HEK293 (cell line): ENCODE measurements at regions not wholly inside any gene's neighbourhood (a gene's known extent, or its start where the extent isn't known, plus 50 kb on each side); places are given as distances from the start of the nearest gene placed in this dataset.

ENCODE experiments used
- CTCF ChIA-PET: fragments of 350-600 bp; formaldehyde crosslinking; extraction: SDS; loops from one replicate; lab custom pipeline; 2021; ENCODE audit warnings: antibody characterized with exemption; lab: Yijun Ruan, JAX
- POLR2A ChIA-PET: fragments of 300-600 bp; formaldehyde crosslinking; extraction: SDS; loops from one replicate; lab custom pipeline; 2020; ENCODE audit warnings: antibody characterized with exemption, inconsistent platforms; lab: Yijun Ruan, JAX
- H3K27ac ChIP-seq: fragments of 200-500 bp; sonication (Bioruptor generic); 2 replicates; pipeline ENCODE4 v1.5.1; 2014; ENCODE audit warnings: low read depth, low read length, control low read depth, inconsistent platforms; ENCODE audit errors: extremely low read depth
- H3K36me3 ChIP-seq, 2 experiments: fragments of 200-500 bp in 1 of 2; sonication (Bioruptor generic) in 1 of 2; 1 replicate in 1 of 2; 2 replicates in 1 of 2; pipeline ENCODE4 v1.5.1; 2014 to 2017; ENCODE audit warnings: inconsistent platforms in 2 of 2, low read length in 2 of 2; ENCODE audit not compliant: control insufficient read depth in 2 of 2, insufficient read depth in 1 of 2
- H3K4me1 ChIP-seq: fragments of 200-500 bp; sonication (Bioruptor generic); 2 replicates; pipeline ENCODE4 v1.5.1; 2014; ENCODE audit warnings: mild to moderate bottlenecking, low read length, inconsistent platforms; ENCODE audit not compliant: control insufficient read depth, insufficient read depth
- H3K4me3 ChIP-seq: 2 replicates; pipeline ENCODE4 v1.5.1; 2011; ENCODE audit warnings: low read depth, mild to moderate bottlenecking, control low read depth, low read length, moderate library complexity
- H3K9me3 ChIP-seq: fragments of 200-500 bp; sonication (Bioruptor generic); 2 replicates; pipeline ENCODE4 v1.5.1; 2014; ENCODE audit warnings: low read depth, low read length, inconsistent platforms; ENCODE audit not compliant: control insufficient read depth, insufficient read depth
- HIC1 ChIP-seq: fragments of 450-650 bp; formaldehyde crosslinking; IDR thresholded peaks from 2 replicates; pipeline ENCODE4 v1.5.1; 2016; ENCODE audit warnings: missing biosample characterization, missing genetic modification characterization
- IKZF3 ChIP-seq: fragments of 450-650 bp; IDR thresholded peaks from 2 replicates; pipeline ENCODE4 v1.5.0; 2018; ENCODE audit warnings: missing biosample characterization, mild to moderate bottlenecking, missing genetic modification characterization, moderate library complexity
- KLF9 ChIP-seq: fragments of 450-650 bp; formaldehyde crosslinking; IDR thresholded peaks from 2 replicates; pipeline ENCODE4 v1.5.1; 2016; ENCODE audit warnings: missing biosample characterization, missing genetic modification characterization, low read depth
- MEIS1 ChIP-seq: sonication (generic); formaldehyde crosslinking; IDR thresholded peaks from 2 replicates; pipeline ENCODE4 v1.8.1; 2022; ENCODE audit warnings: missing genetic modification reagents, mild to moderate bottlenecking, borderline replicate concordance
- SP7 ChIP-seq: fragments of 450-650 bp; formaldehyde crosslinking; IDR thresholded peaks from 2 replicates; pipeline ENCODE4 v1.5.1; 2016; ENCODE audit warnings: missing biosample characterization, missing genetic modification characterization
- TRIM28 ChIP-seq: IDR thresholded peaks from 2 replicates; pipeline ENCODE4 v1.6.1; 2011; ENCODE audit warnings: low read length, control low read depth, borderline replicate concordance
- WT1 ChIP-seq: fragments of 450-650 bp; formaldehyde crosslinking; IDR thresholded peaks from 2 replicates; pipeline ENCODE4 v1.5.1; 2016; ENCODE audit warnings: missing biosample characterization, missing genetic modification characterization
- YY2 ChIP-seq: fragments of 450-650 bp; formaldehyde crosslinking; IDR thresholded peaks from 2 replicates; pipeline ENCODE4 v1.5.1; 2016; ENCODE audit warnings: missing biosample characterization, missing genetic modification characterization
- ZBTB21 ChIP-seq: fragments of 450-650 bp; formaldehyde crosslinking; IDR thresholded peaks from 2 replicates; pipeline ENCODE4 v1.5.1; 2017; ENCODE audit warnings: missing biosample characterization, missing genetic modification characterization
- ZEB2 ChIP-seq: fragments of 450-650 bp; formaldehyde crosslinking; IDR thresholded peaks from 2 replicates; pipeline ENCODE4 v1.5.1; 2016; ENCODE audit warnings: missing biosample characterization, missing genetic modification characterization
- ZFHX2 ChIP-seq: fragments of 450-650 bp; formaldehyde crosslinking; conservative IDR thresholded peaks from 2 replicates; pipeline ENCODE4 v1.5.1; 2016; ENCODE audit warnings: missing biosample characterization, missing genetic modification characterization
- ZNF169 ChIP-seq: fragments of 450-650 bp; formaldehyde crosslinking; IDR thresholded peaks from 2 replicates; pipeline ENCODE4 v1.5.1; 2016; ENCODE audit warnings: missing biosample characterization, missing genetic modification characterization
- ZNF184 ChIP-seq: fragments of 450-650 bp; IDR thresholded peaks from 2 replicates; pipeline ENCODE4 v1.5.1; 2018; ENCODE audit warnings: missing biosample characterization, mild to moderate bottlenecking, missing genetic modification characterization
- ZNF211 ChIP-seq: fragments of 450-650 bp; formaldehyde crosslinking; IDR thresholded peaks from 2 replicates; pipeline ENCODE4 v1.5.1; 2016; ENCODE audit warnings: low read depth, missing biosample characterization, missing genetic modification characterization
- ZNF24 ChIP-seq: fragments of 450-650 bp; formaldehyde crosslinking; IDR thresholded peaks from 2 replicates; pipeline ENCODE4 v1.5.1; 2016; ENCODE audit warnings: missing biosample characterization, missing genetic modification characterization
- ZNF449 ChIP-seq: fragments of 450-650 bp; formaldehyde crosslinking; IDR thresholded peaks from 2 replicates; pipeline ENCODE4 v1.5.1; 2017; ENCODE audit warnings: missing biosample characterization, mild to moderate bottlenecking, missing genetic modification characterization, moderate library complexity
- ZNF510 ChIP-seq: fragments of 450-650 bp; formaldehyde crosslinking; IDR thresholded peaks from 2 replicates; pipeline ENCODE4 v1.5.1; 2018; ENCODE audit warnings: mild to moderate bottlenecking, missing genetic modification characterization, missing biosample characterization; ENCODE audit not compliant: insufficient replicate concordance
- ZNF555 ChIP-seq: fragments of 450-650 bp; formaldehyde crosslinking; conservative IDR thresholded peaks from 2 replicates; pipeline ENCODE4 v1.5.1; 2017; ENCODE audit warnings: missing biosample characterization, mild to moderate bottlenecking, missing genetic modification characterization, inconsistent platforms
- ZNF560 ChIP-seq: fragments of 450-650 bp; formaldehyde crosslinking; IDR thresholded peaks from 2 replicates; pipeline ENCODE4 v1.5.1; 2017; ENCODE audit warnings: missing biosample characterization, missing genetic modification characterization, borderline replicate concordance
- ZNF561 ChIP-seq: fragments of 450-650 bp; IDR thresholded peaks from 2 replicates; pipeline ENCODE4 v1.5.1; 2018; ENCODE audit warnings: missing biosample characterization, missing genetic modification characterization, borderline replicate concordance
- ZNF580 ChIP-seq: fragments of 450-650 bp; formaldehyde crosslinking; IDR thresholded peaks from 2 replicates; pipeline ENCODE4 v1.5.1; 2016; ENCODE audit warnings: missing biosample characterization, missing genetic modification characterization
- ZNF585B ChIP-seq: fragments of 450-650 bp; formaldehyde crosslinking; IDR thresholded peaks from 2 replicates; pipeline ENCODE4 v1.5.1; 2016; ENCODE audit warnings: missing biosample characterization, missing genetic modification characterization
- ZNF623 ChIP-seq: fragments of 450-650 bp; formaldehyde crosslinking; IDR thresholded peaks from 2 replicates; pipeline ENCODE4 v1.5.1; 2016; ENCODE audit warnings: missing biosample characterization, missing genetic modification characterization
- ZNF629 ChIP-seq: fragments of 450-650 bp; formaldehyde crosslinking; IDR thresholded peaks from 2 replicates; pipeline ENCODE4 v1.5.1; 2017; ENCODE audit warnings: missing biosample characterization, missing genetic modification characterization
- ZNF837 ChIP-seq: fragments of 450-650 bp; formaldehyde crosslinking; IDR thresholded peaks from 2 replicates; pipeline ENCODE4 v1.5.1; 2016; ENCODE audit warnings: missing biosample characterization, missing genetic modification characterization
- TF ChIP-seq, protein P1 (sequence below): fragments of 450-650 bp; formaldehyde crosslinking; IDR thresholded peaks from 2 replicates; pipeline ENCODE4 v1.5.1; 2016; ENCODE audit warnings: missing biosample characterization, missing genetic modification characterization, borderline replicate concordance
- TF ChIP-seq, protein P2 (sequence below): fragments of 450-650 bp; formaldehyde crosslinking; conservative IDR thresholded peaks from 2 replicates; pipeline ENCODE4 v1.5.1; 2016; ENCODE audit warnings: low read depth, missing biosample characterization, missing genetic modification characterization

DNA sequence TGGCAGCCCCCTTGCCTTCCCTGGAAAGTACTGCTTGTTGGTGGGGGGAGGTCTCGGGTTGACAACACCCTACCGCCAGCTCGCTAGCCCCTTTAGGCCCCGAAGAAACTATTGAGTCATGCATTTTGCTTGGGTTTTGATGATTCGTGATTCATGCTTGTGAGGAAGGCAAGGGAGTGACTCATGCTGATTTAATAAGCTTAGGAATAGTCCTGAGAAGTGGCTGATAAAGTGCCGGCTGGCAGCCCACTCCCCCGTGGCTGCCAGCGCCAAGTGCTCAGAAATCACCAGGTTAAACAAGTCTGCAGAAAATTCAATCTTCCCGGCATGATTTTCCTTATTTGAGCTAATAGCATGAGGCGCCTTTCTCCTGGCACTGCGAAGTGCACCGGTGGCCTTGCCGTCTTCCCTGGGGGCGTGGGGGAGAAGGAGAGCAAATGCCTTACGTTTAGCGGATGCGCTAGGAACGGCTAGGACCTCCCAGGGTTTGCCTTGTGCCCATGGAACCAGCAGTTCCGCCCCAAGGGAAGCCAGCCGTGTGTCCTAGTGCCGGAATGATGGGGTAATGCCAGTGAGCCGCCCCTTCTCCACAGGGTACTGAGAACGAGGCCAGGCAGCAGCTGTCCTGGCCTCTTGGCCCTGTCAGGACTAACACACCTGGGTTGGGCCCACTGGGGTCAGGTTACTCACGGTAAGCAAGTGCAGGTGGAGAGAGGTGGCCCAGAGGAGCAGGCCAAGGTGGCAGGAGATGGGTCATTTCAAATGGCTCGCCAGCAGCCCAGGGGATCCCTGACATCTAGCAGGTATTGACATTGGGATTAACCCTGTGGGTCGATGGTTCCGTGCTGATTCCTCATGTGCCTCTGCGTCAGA is 151.9 kb downstream of the MACROH2A1 start:
- CTCF ChIA-PET = interaction anchor here (0.6 kb wide), 1 partner anchor 330 kb away, joined by 5 read pairs; no protein-coding TSS in a partner anchor
- peaks cover 9% of the 10 kb centered on the region for H3K4me1 ChIP-seq
- no peak overlapping the region; the same call in 1 of the 2 replicates for H3K27ac ChIP-seq
- H3K36me3 ChIP-seq = no peaks in the 10 kb centered on the region
- H3K4me3 ChIP-seq = no peak overlapping the region
- H3K9me3 ChIP-seq = no peaks in the 10 kb centered on the region
- POLR2A ChIA-PET = no interaction called here
- TF ChIP-seq ZNF449 (tag by site-specific recombination) = no peak
- no peak for TF ChIP-seq ZNF211 (tag by site-specific recombination)
- TF ChIP-seq ZNF837 (tag by site-specific recombination) = no peak
- TF ChIP-seq ZNF24 = no peak
- no peak for TF ChIP-seq ZNF560 (tag by site-specific recombination)
- TF ChIP-seq, protein P1, sequence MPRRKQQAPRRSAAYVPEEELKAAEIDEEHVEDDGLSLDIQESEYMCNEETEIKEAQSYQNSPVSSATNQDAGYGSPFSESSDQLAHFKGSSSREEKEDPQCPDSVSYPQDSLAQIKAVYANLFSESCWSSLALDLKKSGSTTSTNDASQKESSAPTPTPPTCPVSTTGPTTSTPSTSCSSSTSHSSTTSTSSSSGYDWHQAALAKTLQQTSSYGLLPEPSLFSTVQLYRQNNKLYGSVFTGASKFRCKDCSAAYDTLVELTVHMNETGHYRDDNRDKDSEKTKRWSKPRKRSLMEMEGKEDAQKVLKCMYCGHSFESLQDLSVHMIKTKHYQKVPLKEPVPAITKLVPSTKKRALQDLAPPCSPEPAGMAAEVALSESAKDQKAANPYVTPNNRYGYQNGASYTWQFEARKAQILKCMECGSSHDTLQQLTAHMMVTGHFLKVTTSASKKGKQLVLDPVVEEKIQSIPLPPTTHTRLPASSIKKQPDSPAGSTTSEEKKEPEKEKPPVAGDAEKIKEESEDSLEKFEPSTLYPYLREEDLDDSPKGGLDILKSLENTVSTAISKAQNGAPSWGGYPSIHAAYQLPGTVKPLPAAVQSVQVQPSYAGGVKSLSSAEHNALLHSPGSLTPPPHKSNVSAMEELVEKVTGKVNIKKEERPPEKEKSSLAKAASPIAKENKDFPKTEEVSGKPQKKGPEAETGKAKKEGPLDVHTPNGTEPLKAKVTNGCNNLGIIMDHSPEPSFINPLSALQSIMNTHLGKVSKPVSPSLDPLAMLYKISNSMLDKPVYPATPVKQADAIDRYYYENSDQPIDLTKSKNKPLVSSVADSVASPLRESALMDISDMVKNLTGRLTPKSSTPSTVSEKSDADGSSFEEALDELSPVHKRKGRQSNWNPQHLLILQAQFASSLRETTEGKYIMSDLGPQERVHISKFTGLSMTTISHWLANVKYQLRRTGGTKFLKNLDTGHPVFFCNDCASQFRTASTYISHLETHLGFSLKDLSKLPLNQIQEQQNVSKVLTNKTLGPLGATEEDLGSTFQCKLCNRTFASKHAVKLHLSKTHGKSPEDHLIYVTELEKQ (tag by site-specific recombination) = peak; percentile 52; the same call in 1 of the 2 replicates
- TF ChIP-seq ZEB2 = peak; percentile 65; the same call in 1 of the 2 replicates
- TF ChIP-seq, protein P2, sequence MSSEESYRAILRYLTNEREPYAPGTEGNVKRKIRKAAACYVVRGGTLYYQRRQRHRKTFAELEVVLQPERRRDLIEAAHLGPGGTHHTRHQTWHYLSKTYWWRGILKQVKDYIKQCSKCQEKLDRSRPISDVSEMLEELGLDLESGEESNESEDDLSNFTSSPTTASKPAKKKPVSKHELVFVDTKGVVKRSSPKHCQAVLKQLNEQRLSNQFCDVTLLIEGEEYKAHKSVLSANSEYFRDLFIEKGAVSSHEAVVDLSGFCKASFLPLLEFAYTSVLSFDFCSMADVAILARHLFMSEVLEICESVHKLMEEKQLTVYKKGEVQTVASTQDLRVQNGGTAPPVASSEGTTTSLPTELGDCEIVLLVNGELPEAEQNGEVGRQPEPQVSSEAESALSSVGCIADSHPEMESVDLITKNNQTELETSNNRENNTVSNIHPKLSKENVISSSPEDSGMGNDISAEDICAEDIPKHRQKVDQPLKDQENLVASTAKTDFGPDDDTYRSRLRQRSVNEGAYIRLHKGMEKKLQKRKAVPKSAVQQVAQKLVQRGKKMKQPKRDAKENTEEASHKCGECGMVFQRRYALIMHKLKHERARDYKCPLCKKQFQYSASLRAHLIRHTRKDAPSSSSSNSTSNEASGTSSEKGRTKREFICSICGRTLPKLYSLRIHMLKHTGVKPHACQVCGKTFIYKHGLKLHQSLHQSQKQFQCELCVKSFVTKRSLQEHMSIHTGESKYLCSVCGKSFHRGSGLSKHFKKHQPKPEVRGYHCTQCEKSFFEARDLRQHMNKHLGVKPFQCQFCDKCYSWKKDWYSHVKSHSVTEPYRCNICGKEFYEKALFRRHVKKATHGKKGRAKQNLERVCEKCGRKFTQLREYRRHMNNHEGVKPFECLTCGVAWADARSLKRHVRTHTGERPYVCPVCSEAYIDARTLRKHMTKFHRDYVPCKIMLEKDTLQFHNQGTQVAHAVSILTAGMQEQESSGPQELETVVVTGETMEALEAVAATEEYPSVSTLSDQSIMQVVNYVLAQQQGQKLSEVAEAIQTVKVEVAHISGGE (tag by site-specific recombination) = no peak
- no peak for TF ChIP-seq ZNF169
- TF ChIP-seq ZFHX2 (tag by site-specific recombination) = 0 out of 2 replicates have a peak, but pooled peaks have one; percentile 12
- peak; percentile 90 for TF ChIP-seq HIC1 (tag by site-specific recombination)
- peak; percentile 50 for TF ChIP-seq SP7 (tag by site-specific recombination)
- no peak for TF ChIP-seq ZNF510 (tag by site-specific recombination)
- TF ChIP-seq ZNF580 (tag by site-specific recombination) = no peak
- TF ChIP-seq IKZF3 (tag by site-specific recombination) = peak; percentile 64
- TF ChIP-seq ZNF585B (tag by site-specific recombination) = no peak
- peak; percentile 76 for TF ChIP-seq ZNF184 (tag by site-specific recombination)
- TF ChIP-seq ZNF561 (tag by site-specific recombination) = 0 out of 2 replicates have a peak, but pooled peaks have one; percentile 22
- TF ChIP-seq ZBTB21 = peak; percentile 69
- TF ChIP-seq ZNF623 (tag by site-specific recombination) = no peak
- no peak for TF ChIP-seq WT1 (tag by site-specific recombination)
- TF ChIP-seq ZNF629 (tag by site-specific recombination) = peak; percentile 81
- TF ChIP-seq KLF9 (tag by site-specific recombination) = no peak
- TF ChIP-seq TRIM28 = peak; percentile 40; the same call in 1 of the 2 replicates
- TF ChIP-seq ZNF555 (tag by site-specific recombination) = no peak
- TF ChIP-seq MEIS1 (CRISPR knock-in tag) = no peak
- TF ChIP-seq YY2 (tag by site-specific recombination) = no peak
